Adrenal gland (tissue), 9 donors: ENCODE measurements at regions not wholly inside any gene's neighbourhood (a gene's known extent, or its start where the extent isn't known, plus 50 kb on each side); places are given as distances from the start of the nearest gene placed in this dataset.

Source experiments
- DNase-seq, 7 donors: peaks; one replicate each; pipeline ENCODE4 v3.0.0-alpha.2; 2019 to 2020
- H3K27ac ChIP-seq, 5 donors: fragments of 200-600 bp; sonication (generic) in 4 of 5; 1 replicate in 3 of 5; 2 replicates in 2 of 5; pipeline versions ENCODE4 v1.5.1 to v1.8.0; 2016 to 2020; ENCODE audit warnings: mild to moderate bottlenecking in 1 of 5
- H3K27me3 ChIP-seq: fragments of 200-600 bp; 2 replicates; pipeline ENCODE4 v1.8.0; 2021
- H3K36me3 ChIP-seq, 2 donors: fragments of 200-600 bp; replicated peaks in 1 of 2; 1 replicate in 1 of 2; 2 replicates in 1 of 2; pipeline versions ENCODE4 v1.5.1 to v1.8.0; 2018 to 2022
- H3K4me1 ChIP-seq, 2 donors: fragments of 200-600 bp; replicated peaks in 1 of 2; 1 replicate in 1 of 2; 2 replicates in 1 of 2; pipeline versions ENCODE4 v1.5.1 to v1.8.0; 2018 to 2021
- H3K4me3 ChIP-seq, 4 donors: fragments of 200-600 bp; sonication (generic) in 3 of 4; one replicate each; pipeline ENCODE4 v1.5.1; 2016 to 2018
- H3K9me3 ChIP-seq, 3 donors: fragments of 200-600 bp; sonication (generic) in 1 of 3; replicated peaks in 1 of 3; 1 replicate in 2 of 3; 2 replicates in 1 of 3; pipeline versions ENCODE4 v1.5.1 to v1.8.0; 2016 to 2021
- POLR2A ChIP-seq, 2 donors: fragments of 450-650 bp; IDR thresholded peaks; one replicate each; pipeline ENCODE4 v1.6.1; 2017; ENCODE audit warnings: antibody characterized with exemption in 2 of 2, mild to moderate bottlenecking in 2 of 2, moderate library complexity in 1 of 2
- WGBS, 4 donors: extraction: QIAGEN DNeasy Blood & Tissue Kit in 2 of 4; methylation state at CpG; one replicate each; pipeline versions ENCODE4 v1.1.5 to v1.1.7; 2013 to 2017; 5-methylcytosine and 5-hydroxymethylcytosine counted together
- intact Hi-C, 2 donors: fragments of 100-400 bp; cut with DNase I; formaldehyde crosslinking; loops; one replicate each; pipeline versions ENCODE4 v1.14.1 to v1.15.0; 2022 to 2023
- TF ChIP-seq, protein P1 (sequence below), 6 experiments: fragments of 450-650 bp in 4 of 6; fragments of 200-600 bp in 2 of 6; sonication (generic) in 1 of 6; IDR thresholded peaks; 1 replicate in 5 of 6; 2 replicates in 1 of 6; pipeline versions ENCODE4 v1.5.1 to v1.8.0; 2016 to 2021; ENCODE audit warnings: antibody characterized with exemption in 6 of 6, mild to moderate bottlenecking in 2 of 6, moderate library complexity in 1 of 6
- donor health status: healthy with polysubstance abuse.
- donor health status: Bipolar disorder and iron deficiency.
- donor health status: DM: yes; HTN: yes; CAD: no.
- donor health status: DM: no; HTN: no; CAD: no.
- donor health status: DM: no; HTN: no; CAD: no.

DNA sequence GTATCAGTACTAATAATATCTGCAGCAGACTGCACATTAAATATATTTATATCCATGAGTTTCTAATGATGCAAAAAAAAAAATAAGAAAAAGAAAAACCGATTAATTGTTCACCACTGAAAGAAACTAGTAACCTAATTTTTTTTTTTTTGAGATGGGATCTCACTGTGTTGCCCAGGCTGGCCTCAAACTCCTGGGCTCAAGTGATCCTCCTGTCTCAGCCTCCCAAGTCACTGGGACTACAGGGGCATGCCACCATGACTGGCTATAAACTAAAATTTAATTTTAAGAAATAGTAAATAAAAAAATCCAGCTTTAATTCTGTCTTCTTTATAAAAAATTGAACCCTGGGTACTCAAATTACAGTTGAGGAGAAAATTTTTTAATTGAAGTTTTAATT, 358.2 kb downstream of the QKI start:
- no peak overlapping the region for H3K27ac ChIP-seq

GRCh38 chr6:163771180-163771579, 356.7 kb downstream of the QKI start:
- Histone ChIP-seq H3K4me3 (no peak overlapping the region), H3K9me3 (no peaks in the 10 kb centered on the region), H3K27me3 (no peaks in the 10 kb centered on the region), H3K27ac (no peak overlapping the region), H3K4me1 (no peaks in the 10 kb centered on the region), H3K36me3 (no peaks in the 10 kb centered on the region)
- DNase-seq, result no peak
- TF ChIP-seq POLR2A (IDR thresholded peaks at IDR 0.05), result no peak
- TF ChIP-seq, protein P1, sequence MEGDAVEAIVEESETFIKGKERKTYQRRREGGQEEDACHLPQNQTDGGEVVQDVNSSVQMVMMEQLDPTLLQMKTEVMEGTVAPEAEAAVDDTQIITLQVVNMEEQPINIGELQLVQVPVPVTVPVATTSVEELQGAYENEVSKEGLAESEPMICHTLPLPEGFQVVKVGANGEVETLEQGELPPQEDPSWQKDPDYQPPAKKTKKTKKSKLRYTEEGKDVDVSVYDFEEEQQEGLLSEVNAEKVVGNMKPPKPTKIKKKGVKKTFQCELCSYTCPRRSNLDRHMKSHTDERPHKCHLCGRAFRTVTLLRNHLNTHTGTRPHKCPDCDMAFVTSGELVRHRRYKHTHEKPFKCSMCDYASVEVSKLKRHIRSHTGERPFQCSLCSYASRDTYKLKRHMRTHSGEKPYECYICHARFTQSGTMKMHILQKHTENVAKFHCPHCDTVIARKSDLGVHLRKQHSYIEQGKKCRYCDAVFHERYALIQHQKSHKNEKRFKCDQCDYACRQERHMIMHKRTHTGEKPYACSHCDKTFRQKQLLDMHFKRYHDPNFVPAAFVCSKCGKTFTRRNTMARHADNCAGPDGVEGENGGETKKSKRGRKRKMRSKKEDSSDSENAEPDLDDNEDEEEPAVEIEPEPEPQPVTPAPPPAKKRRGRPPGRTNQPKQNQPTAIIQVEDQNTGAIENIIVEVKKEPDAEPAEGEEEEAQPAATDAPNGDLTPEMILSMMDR (IDR thresholded peaks at IDR 0.05), result no peak
- intact Hi-C loops, result no loop called here
- WGBS, 4 donors, result 62 to 91% (median 79%) methylated on average over 1 of the region's 1 CpG

More for the DNA sequence above, 358.2 kb downstream of the QKI start:
- WGBS, 4 donors, result 53 to 79% (median 75%) methylated on average over 1 of the region's 1 CpG
- TF ChIP-seq, protein P1 (IDR thresholded peaks at IDR 0.05), result no peak
- no peak for TF ChIP-seq POLR2A (IDR thresholded peaks at IDR 0.05)
- no peaks in the 10 kb centered on the region for H3K36me3 ChIP-seq
- intact Hi-C loops, result no loop called here
- no peak overlapping the region for H3K4me3 ChIP-seq
- DNase-seq, result no peak
- no peaks in the 10 kb centered on the region for H3K4me1 ChIP-seq
- H3K9me3 ChIP-seq, result no peaks in the 10 kb centered on the region
- no peaks in the 10 kb centered on the region for H3K27me3 ChIP-seq

DNA sequence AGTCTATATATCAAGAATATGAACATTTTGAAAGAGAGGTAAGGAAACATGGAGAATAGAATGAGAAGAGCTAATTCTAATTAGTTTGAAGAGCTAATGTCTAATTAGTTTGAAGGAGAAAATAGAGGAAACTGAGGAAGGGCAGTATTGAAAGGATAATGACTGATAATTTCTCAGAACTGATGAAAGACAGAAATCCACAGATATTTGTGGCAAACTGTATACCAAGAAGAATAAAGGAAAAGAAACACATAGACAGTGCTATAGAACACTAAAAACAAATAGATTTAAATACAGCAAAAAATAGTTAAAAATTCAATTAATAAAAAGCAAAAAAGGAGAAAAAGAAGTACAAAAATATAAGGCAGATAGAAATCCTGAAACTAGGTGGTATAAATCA, 354.4 kb downstream of the QKI start:
- H3K4me3 ChIP-seq, result no peak overlapping the region
- H3K4me1 ChIP-seq, result no peaks in the 10 kb centered on the region
- TF ChIP-seq, protein P1 (IDR thresholded peaks at IDR 0.05), result no peak
- TF ChIP-seq POLR2A (IDR thresholded peaks at IDR 0.05), result no peak
- DNase-seq, result no peak
- H3K9me3 ChIP-seq, result no peaks in the 10 kb centered on the region
- no peaks in the 10 kb centered on the region for H3K27me3 ChIP-seq
- H3K36me3 ChIP-seq, result no peaks in the 10 kb centered on the region
- H3K27ac ChIP-seq, result no peak overlapping the region
- intact Hi-C loops, result no loop called here

DNA sequence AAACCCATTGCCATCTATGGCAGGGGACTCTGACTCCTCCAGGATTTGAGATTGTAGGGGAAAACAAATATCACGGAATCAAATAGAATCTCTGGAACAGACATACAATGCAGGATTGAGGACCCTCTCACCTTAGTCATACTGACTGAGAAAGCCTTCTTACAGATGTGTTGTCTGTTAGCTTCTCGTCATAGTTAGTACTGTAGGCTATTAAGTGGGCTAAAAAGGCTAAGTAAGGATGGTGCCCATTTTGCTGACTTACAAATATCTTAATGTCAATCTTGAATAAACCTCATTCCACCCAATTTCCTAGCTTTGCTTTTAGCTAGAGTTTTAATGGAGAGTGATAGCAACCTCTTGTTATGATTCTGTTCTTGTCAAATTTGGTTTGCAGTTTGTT, 352.4 kb downstream of the QKI start:
- intact Hi-C loops, result no loop called here
- Histone ChIP-seq H3K4me3 (no peak overlapping the region), H3K4me1 (no peaks in the 10 kb centered on the region), H3K27me3 (peaks cover 7% of the 10 kb centered on the region), H3K27ac (no peak overlapping the region), H3K9me3 (no peaks in the 10 kb centered on the region), H3K36me3 (no peaks in the 10 kb centered on the region)
- 69 to 90% (median 87%) methylated on average over 2 of the region's 2 CpGs for WGBS, 4 donors
- no peak for DNase-seq
- TF ChIP-seq POLR2A (IDR thresholded peaks at IDR 0.05), result no peak
- TF ChIP-seq, protein P1 (IDR thresholded peaks at IDR 0.05), result no peak
